H1 (cell line): ENCODE measurements at regions not wholly inside any gene's neighbourhood (a gene's known extent, or its start where the extent isn't known, plus 50 kb on each side); places are given as distances from the start of the nearest gene placed in this dataset.

ENCODE experiments used
- CTCF ChIA-PET: fragments of 300-600 bp; sonication (Branson Sonifier 250); formaldehyde crosslinking; loops from one replicate; lab custom pipeline; 2021; ENCODE audit not compliant: partially characterized antibody; lab: Charles Lee
- POLR2A ChIA-PET: fragments of 300-600 bp; sonication (Branson Sonifier 250); formaldehyde crosslinking; loops from one replicate; lab custom pipeline; 2021; ENCODE audit warnings: inconsistent platforms; ENCODE audit not compliant: partially characterized antibody; lab: Charles Lee
- DNase-seq, 2 experiments: peaks; one replicate each; pipeline versions ENCODE4 v3.0.0 to v3.0.0-alpha.2; 2010 to 2022; ENCODE audit warnings: low spot score in 2 of 2, low read depth in 1 of 2, mixed read lengths in 1 of 2
- FAIRE-seq: peaks from 2 replicates; lab custom pipeline; 2011; peaks lifted over from hg19 to GRCh38; lab: Jason Lieb, UNC
- H2AFZ ChIP-seq: 2 replicates; pipeline ENCODE4 v1.8.1; 2012; ENCODE audit warnings: low read length, inconsistent platforms
- H2AK5ac ChIP-seq: 2 replicates; pipeline ENCODE4 v1.6.1; 2013; ENCODE audit warnings: low read depth, low read length
- H2BK120ac ChIP-seq: replicated peaks from 2 replicates; pipeline ENCODE3; 2013; ENCODE audit warnings: low read depth, low read length, inconsistent platforms
- H2BK12ac ChIP-seq: 2 replicates; pipeline ENCODE4 v1.6.1; 2013; ENCODE audit warnings: low read depth, low read length
- H2BK15ac ChIP-seq: 2 replicates; pipeline ENCODE4 v1.6.1; 2013; ENCODE audit warnings: low read length
- H2BK20ac ChIP-seq: 2 replicates; pipeline ENCODE4 v1.6.1; 2013; ENCODE audit warnings: low read length
- H2BK5ac ChIP-seq: 2 replicates; pipeline ENCODE4 v1.6.1; 2013; ENCODE audit warnings: low read depth, low read length
- H3K14ac ChIP-seq: 2 replicates; pipeline ENCODE4 v1.6.1; 2013; ENCODE audit warnings: inconsistent platforms; ENCODE audit not compliant: insufficient read length
- H3K18ac ChIP-seq: 2 replicates; pipeline ENCODE4 v1.6.1; 2013; ENCODE audit warnings: low read length; ENCODE audit errors: extremely low read depth
- H3K23ac ChIP-seq: 2 replicates; pipeline ENCODE4 v1.6.1; 2013; ENCODE audit warnings: inconsistent platforms; ENCODE audit not compliant: insufficient read length
- H3K23me2 ChIP-seq: 2 replicates; pipeline ENCODE4 v1.6.1; 2013; ENCODE audit warnings: low read depth, low read length
- H3K27ac ChIP-seq: 2 replicates; pipeline ENCODE4 v1.6.1; 2011; ENCODE audit warnings: low read depth, low read length, inconsistent platforms
- H3K27me3 ChIP-seq, 4 experiments: replicated peaks in 1 of 4; 1 replicate in 1 of 4; 2 replicates in 3 of 4; pipeline versions ENCODE4 v1.6.1 to v1.8.1; 2011 to 2013; ENCODE audit warnings: low read length in 3 of 4, mild to moderate bottlenecking in 3 of 4, inconsistent platforms in 2 of 4, mixed read lengths in 2 of 4, moderate library complexity in 1 of 4; ENCODE audit not compliant: control insufficient read depth in 3 of 4, insufficient read depth in 3 of 4; ENCODE audit errors: extremely low read depth in 1 of 4
- H3K36me3 ChIP-seq, 4 experiments: 2 replicates each; pipeline versions ENCODE4 v1.6.1 to v1.8.1; 2011 to 2013; ENCODE audit warnings: mild to moderate bottlenecking in 4 of 4, low read length in 3 of 4, moderate library complexity in 2 of 4, control low read depth in 1 of 4, inconsistent platforms in 1 of 4; ENCODE audit not compliant: insufficient read depth in 4 of 4, control insufficient read depth in 2 of 4
- H3K4ac ChIP-seq: replicated peaks from 2 replicates; pipeline ENCODE3; 2013; ENCODE audit warnings: low read length, low read depth, mixed read lengths, inconsistent platforms; ENCODE audit not compliant: insufficient read length
- H3K4me1 ChIP-seq, 4 experiments: replicated peaks in 1 of 4; 1 replicate in 1 of 4; 2 replicates in 3 of 4; pipeline versions ENCODE4 v1.6.1 to v1.8.1; 2011 to 2013; ENCODE audit warnings: low read length in 3 of 4, inconsistent platforms in 2 of 4, mixed read lengths in 1 of 4; ENCODE audit not compliant: insufficient read depth in 4 of 4, control insufficient read depth in 3 of 4
- H3K4me2 ChIP-seq, 2 experiments: 2 replicates each; pipeline versions ENCODE4 v1.6.1 to v1.8.1; 2011 to 2013; ENCODE audit warnings: low read depth in 2 of 2, low read length in 2 of 2, control low read depth in 1 of 2, inconsistent platforms in 1 of 2, mild to moderate bottlenecking in 1 of 2; ENCODE audit not compliant: insufficient read depth in 1 of 2
- H3K4me3 ChIP-seq, 4 experiments: fragments of 200-600, 300-600 bp in 1 of 4; sonication (generic), shearing (Covaris generic), sonication (Bioruptor Twin) in 1 of 4; 2 replicates each; pipeline versions ENCODE4 v1.5.1 to v1.8.1; 2011 to 2016; ENCODE audit warnings: low read length in 4 of 4, low read depth in 3 of 4, control low read depth in 2 of 4, inconsistent platforms in 2 of 4, mild to moderate bottlenecking in 2 of 4, mixed read lengths in 1 of 4, moderate library complexity in 1 of 4; ENCODE audit not compliant: insufficient read depth in 2 of 4; ENCODE audit errors: extremely low read depth in 1 of 4
- H3K56ac ChIP-seq: replicated peaks from 2 replicates; pipeline ENCODE3; 2013; ENCODE audit warnings: low read depth, mild to moderate bottlenecking, mixed read lengths, low read length, inconsistent platforms; ENCODE audit not compliant: insufficient read length
- H3K79me1 ChIP-seq: 2 replicates; pipeline ENCODE4 v1.6.1; 2013; ENCODE audit warnings: low read depth, low read length, control low read depth
- H3K79me2 ChIP-seq, 2 experiments: 2 replicates each; pipeline versions ENCODE4 v1.6.1 to v1.8.1; 2012 to 2013; ENCODE audit warnings: low read length in 2 of 2, mild to moderate bottlenecking in 2 of 2, inconsistent platforms in 1 of 2; ENCODE audit not compliant: insufficient read depth in 2 of 2, control insufficient read depth in 1 of 2
- H3K9ac ChIP-seq, 4 experiments: replicated peaks in 1 of 4; 1 replicate in 1 of 4; 2 replicates in 3 of 4; pipeline versions ENCODE4 v1.6.1 to v1.8.1; 2011 to 2013; ENCODE audit warnings: low read depth in 3 of 4, low read length in 3 of 4, control low read depth in 2 of 4, mild to moderate bottlenecking in 2 of 4, moderate library complexity in 2 of 4, inconsistent platforms in 1 of 4; ENCODE audit errors: extremely low read depth in 1 of 4
- H3K9me3 ChIP-seq, 2 experiments: 2 replicates each; pipeline versions ENCODE4 v1.6.1 to v1.8.1; 2012 to 2013; ENCODE audit warnings: mild to moderate bottlenecking in 2 of 2, moderate library complexity in 2 of 2, control low read depth in 1 of 2, inconsistent platforms in 1 of 2, low read depth in 1 of 2, low read length in 1 of 2, mixed read lengths in 1 of 2; ENCODE audit not compliant: insufficient read depth in 2 of 2
- H4K20me1 ChIP-seq, 2 experiments: replicated peaks in 1 of 2; 2 replicates each; pipeline versions ENCODE3 to v1.8.1; 2011 to 2013; ENCODE audit warnings: inconsistent platforms in 2 of 2, low read length in 2 of 2, mild to moderate bottlenecking in 1 of 2; ENCODE audit not compliant: insufficient read depth in 2 of 2, control insufficient read depth in 1 of 2
- H4K5ac ChIP-seq: 2 replicates; pipeline ENCODE4 v1.6.1; 2013; ENCODE audit warnings: low read length, low read depth, mixed read lengths, inconsistent platforms; ENCODE audit not compliant: insufficient read length
- H4K8ac ChIP-seq: 2 replicates; pipeline ENCODE4 v1.8.0; 2013; ENCODE audit warnings: mild to moderate bottlenecking, moderate library complexity, low read length, inconsistent platforms; ENCODE audit not compliant: insufficient read depth; ENCODE audit errors: extremely low read depth
- H4K91ac ChIP-seq: replicated peaks from 2 replicates; pipeline ENCODE3; 2013; ENCODE audit warnings: low read length, mixed read lengths, inconsistent platforms; ENCODE audit not compliant: insufficient read length
- CHD2 ChIP-seq: IDR thresholded peaks from 2 replicates; pipeline ENCODE4 v1.6.1; 2012; ENCODE audit warnings: low read length, improper control_type of control experiment
- EP300 ChIP-seq, 2 experiments: IDR thresholded peaks; 1 replicate in 1 of 2; 2 replicates in 1 of 2; pipeline ENCODE4 v1.6.1; 2011 to 2012; ENCODE audit warnings: low read depth in 2 of 2, low read length in 2 of 2, mild to moderate bottlenecking in 2 of 2, borderline replicate concordance in 1 of 2, inconsistent platforms in 1 of 2, moderate library complexity in 1 of 2
- SAP30 ChIP-seq: fragments of 300-600 bp; sonication (generic); IDR thresholded peaks from 2 replicates; pipeline ENCODE4 v1.7.1; 2012; ENCODE audit warnings: low read length, moderate library complexity, mild to moderate bottlenecking, inconsistent platforms; ENCODE audit not compliant: insufficient read depth, insufficient replicate concordance
- SIRT6 ChIP-seq: IDR thresholded peaks from one replicate; pipeline ENCODE4 v1.7.1; 2012; ENCODE audit warnings: low read length, inconsistent platforms
- SP4 ChIP-seq: IDR thresholded peaks from 2 replicates; pipeline ENCODE4 v1.6.1; 2012; ENCODE audit warnings: low read length, inconsistent platforms
- SRF ChIP-seq: IDR thresholded peaks from 2 replicates; pipeline ENCODE4 v1.6.1; 2011; ENCODE audit warnings: mild to moderate bottlenecking, low read depth, low read length, moderate library complexity
- TEAD4 ChIP-seq: IDR thresholded peaks from 2 replicates; pipeline ENCODE4 v1.6.1; 2012; ENCODE audit warnings: low read depth, low read length, inconsistent platforms, mixed read lengths
- whole genome bisulfite sequencing, 2 experiments: shearing (Covaris generic) in 1 of 2; methylation state at CpG; one replicate each; pipeline versions ENCODE4 v1.1.6 to v1.1.7; 2013 to 2015; ENCODE audit warnings: low lambda C conversion rate in 2 of 2, mixed read lengths in 2 of 2, inconsistent platforms in 1 of 2, low coverage in 1 of 2, missing lambda C conversion rate in 1 of 2; ENCODE audit not compliant: insufficient replicate concordance in 2 of 2, insufficient coverage in 1 of 2, insufficient read length in 1 of 2; ENCODE audit errors: extremely low coverage in 1 of 2, missing lambda C conversion rate in 1 of 2; 5-methylcytosine and 5-hydroxymethylcytosine counted together

DNA sequence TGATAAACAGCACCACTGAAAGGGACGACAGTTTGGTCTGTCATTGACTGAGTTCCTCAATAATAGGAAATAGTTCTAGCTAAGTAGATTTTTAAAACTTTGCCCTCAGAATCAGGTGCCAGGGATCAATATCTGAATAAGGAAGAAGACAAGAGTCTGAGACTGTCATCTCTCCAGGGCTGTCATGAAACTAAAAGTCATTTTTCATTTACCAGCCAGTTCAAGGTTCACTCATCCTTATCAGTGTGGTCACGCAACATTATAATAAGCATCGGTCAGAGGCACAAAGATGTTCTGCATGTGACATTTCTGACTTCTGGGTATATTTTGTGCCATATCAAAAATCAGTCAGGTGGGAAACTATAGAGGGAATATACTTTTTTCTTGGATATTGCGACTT is 52.5 kb upstream of the E2F3 start:
- H3K4me2 ChIP-seq, result no peak overlapping the region
- FAIRE-seq, result no peak

More for the DNA sequence above, 52.5 kb upstream of the E2F3 start:
- Histone ChIP-seq H3K14ac (no peak overlapping the region), H2BK20ac (no peak overlapping the region), H3K79me1 (no peaks in the 10 kb centered on the region), H4K5ac (no peak overlapping the region), H3K27me3 (no peaks in the 10 kb centered on the region), H3K36me3 (no peaks in the 10 kb centered on the region), H3K56ac (no peak overlapping the region), H2BK120ac (no peak overlapping the region), H2AK5ac (no peak overlapping the region), H3K4ac (no peak overlapping the region), H4K20me1 (no peaks in the 10 kb centered on the region), H3K79me2 (no peaks in the 10 kb centered on the region), H3K27ac (no peak overlapping the region), H4K91ac (no peak overlapping the region), H3K4me3 (no peak overlapping the region), H3K9ac (no peak overlapping the region), H4K8ac (no peak overlapping the region), H2AFZ (no peak overlapping the region), H2BK12ac (no peak overlapping the region), H3K9me3 (peaks cover 0 to 4% of the 10 kb centered on the region in 2 experiments; a peak in 1 of 4 replicates), H3K18ac (no peak overlapping the region), H3K4me1 (no peaks in the 10 kb centered on the region), H2BK15ac (no peak overlapping the region), H3K23me2 (no peaks in the 10 kb centered on the region), H3K23ac (no peak overlapping the region), H2BK5ac (no peak overlapping the region)
- DNase-seq, result no peak
- ChIA-PET POLR2A (interaction anchor here (0.6 kb wide), 1 partner anchor 20 kb away, joined by 3 read pairs; no protein-coding TSS in a partner anchor), CTCF (interaction anchor here (0.6 to 1.1 kb wide), 3 partner anchors 12 to 173 kb away, joined by 3 read pairs; no protein-coding TSS in a partner anchor)
- no peak for TF ChIP-seq SRF
- TF ChIP-seq CHD2, result no peak
- TF ChIP-seq TEAD4, result no peak
- no peak for TF ChIP-seq SP4
- TF ChIP-seq EP300 (IDR thresholded peaks at IDR 0.05; ENCODE audit: borderline replicate concordance in 1 of 2, low read depth in 2 of 2, low read length in 2 of 2), result no peak
- TF ChIP-seq SIRT6, result no peak
- no peak for TF ChIP-seq SAP30
- 84% methylated on average over 4 of the region's 4 CpGs; no CpG with 5 or more reads in 1 of the 2 experiments for WGBS, 2 experiments
